GM12865 (cell line): ENCODE measurements at regions not wholly inside any gene's neighbourhood (a gene's known extent, or its start where the extent isn't known, plus 50 kb on each side); places are given as distances from the start of the nearest gene placed in this dataset.

Source experiments
- DNase-seq: peaks from one replicate; pipeline ENCODE4 v3.0.0; 2010; ENCODE audit warnings: low read depth
- H3K4me3 ChIP-seq: 2 replicates; pipeline ENCODE4 v1.5.1; 2011; ENCODE audit warnings: mild to moderate bottlenecking, low read depth, low read length, control low read depth
- CTCF ChIP-seq: IDR thresholded peaks from 2 replicates; pipeline ENCODE4 v1.5.1; 2011; ENCODE audit warnings: low read length, control low read depth, low read depth, inconsistent platforms; ENCODE audit not compliant: insufficient read depth; ENCODE audit errors: missing control alignments

- no peak for TF ChIP-seq CTCF
Measured at GRCh38 chr2:204078003-204078698, 141.6 kb downstream of the ICOS start.

GRCh38 chr2:204081487-204082425 lies 145.2 kb downstream of the ICOS start:
- no peak overlapping the region for H3K4me3 ChIP-seq
- no peak for TF ChIP-seq CTCF
- DNase-seq = no peak

More at GRCh38 chr2:204078003-204078698, 141.6 kb downstream of the ICOS start:
- no peak for DNase-seq
- no peak overlapping the region for H3K4me3 ChIP-seq

GRCh38 chr2:204086167-204086566 lies 149.6 kb downstream of the ICOS start:
- no peak for DNase-seq
- H3K4me3 ChIP-seq = no peak overlapping the region
- no peak for TF ChIP-seq CTCF

GRCh38 chr2:204089105-204089504 lies 152.5 kb downstream of the ICOS start:
- no peak overlapping the region for H3K4me3 ChIP-seq
- DNase-seq = no peak
- no peak for TF ChIP-seq CTCF

- no peak for DNase-seq
Measured at GRCh38 chr2:204089574-204089973, 153.0 kb downstream of the ICOS start.

GRCh38 chr2:204090021-204090420 lies 153.5 kb downstream of the ICOS start:
- DNase-seq = no peak
- TF ChIP-seq CTCF = no peak

More at GRCh38 chr2:204089574-204089973, 153.0 kb downstream of the ICOS start:
- H3K4me3 ChIP-seq = no peak overlapping the region
- no peak for TF ChIP-seq CTCF

More at GRCh38 chr2:204090021-204090420, 153.5 kb downstream of the ICOS start:
- no peak overlapping the region for H3K4me3 ChIP-seq
